Endodermal cell (in vitro differentiated cells): ENCODE measurements at regions not wholly inside any gene's neighbourhood (a gene's known extent, or its start where the extent isn't known, plus 50 kb on each side); places are given as distances from the start of the nearest gene placed in this dataset.
A peak's percentile ranks its signal among the peaks of the same experiment; 100 is the strongest.

Source experiments
- DNase-seq: peaks from one replicate; pipeline ENCODE4 v3.0.0-alpha.2; 2017
- H3K27ac ChIP-seq: 2 replicates; pipeline ENCODE4 v1.5.1; 2013; ENCODE audit warnings: mild to moderate bottlenecking, low read depth, low read length, moderate library complexity
- H3K27me3 ChIP-seq: 2 replicates; pipeline ENCODE4 v1.6.1; 2013; ENCODE audit warnings: mild to moderate bottlenecking, low read length, moderate library complexity; ENCODE audit not compliant: insufficient read depth, control insufficient read depth, poor library complexity, severe bottlenecking
- H3K36me3 ChIP-seq: 2 replicates; pipeline ENCODE4 v1.7.0; 2013; ENCODE audit warnings: mild to moderate bottlenecking, low read length, moderate library complexity; ENCODE audit not compliant: control insufficient read depth, insufficient read depth
- H3K4me1 ChIP-seq: one replicate; pipeline ENCODE4 v1.7.0; 2013; ENCODE audit warnings: low read length; ENCODE audit not compliant: control insufficient read depth, insufficient read depth
- H3K4me3 ChIP-seq: 2 replicates; pipeline ENCODE4 v1.5.1; 2013; ENCODE audit warnings: mild to moderate bottlenecking, low read length, moderate library complexity
- H3K9ac ChIP-seq: 2 replicates; pipeline ENCODE4 v1.6.1; 2013; ENCODE audit warnings: mild to moderate bottlenecking, low read length, moderate library complexity; ENCODE audit not compliant: poor library complexity, severe bottlenecking; ENCODE audit errors: extremely low read depth
- H3K9me3 ChIP-seq: 2 replicates; pipeline ENCODE4 v1.6.1; 2013; ENCODE audit warnings: mild to moderate bottlenecking, low read length, moderate library complexity; ENCODE audit not compliant: control insufficient read depth
- H3K27ac Mint-ChIP-seq: 2 replicates; pipeline ENCODE4 v1.8.0; 2020; ENCODE audit warnings: mixed read lengths
- H3K27me3 Mint-ChIP-seq: 2 replicates; pipeline ENCODE4 v1.8.0; 2021; ENCODE audit warnings: mild to moderate bottlenecking, mixed read lengths; ENCODE audit not compliant: insufficient read depth
- H3K36me3 Mint-ChIP-seq: 2 replicates; pipeline ENCODE4 v1.8.0; 2020; ENCODE audit warnings: low read depth, mixed read lengths
- H3K4me1 Mint-ChIP-seq: 2 replicates; pipeline ENCODE4 v1.8.0; 2020; ENCODE audit warnings: mixed read lengths
- H3K4me3 Mint-ChIP-seq: 2 replicates; pipeline ENCODE4 v1.8.0; 2020; ENCODE audit warnings: mild to moderate bottlenecking, moderate library complexity, mixed read lengths
- H3K9me3 Mint-ChIP-seq: 2 replicates; pipeline ENCODE4 v1.8.0; 2020; ENCODE audit warnings: mild to moderate bottlenecking, mixed read lengths
- WGBS, 2 experiments: methylation state at CpG; one replicate each; pipeline versions ENCODE4 v1.1.5 to v1.1.7; 2013; ENCODE audit warnings: missing lambda C conversion rate in 2 of 2, mixed read lengths in 1 of 2; ENCODE audit not compliant: insufficient coverage in 1 of 2, insufficient read length in 1 of 2; 5-methylcytosine and 5-hydroxymethylcytosine counted together
- TF ChIP-seq, protein P1 (sequence below): fragments of 200-600 bp; sonication (generic); conservative IDR thresholded peaks from 2 replicates; pipeline ENCODE4 v1.5.0; 2021; ENCODE audit warnings: antibody characterized with exemption, mild to moderate bottlenecking

DNA sequence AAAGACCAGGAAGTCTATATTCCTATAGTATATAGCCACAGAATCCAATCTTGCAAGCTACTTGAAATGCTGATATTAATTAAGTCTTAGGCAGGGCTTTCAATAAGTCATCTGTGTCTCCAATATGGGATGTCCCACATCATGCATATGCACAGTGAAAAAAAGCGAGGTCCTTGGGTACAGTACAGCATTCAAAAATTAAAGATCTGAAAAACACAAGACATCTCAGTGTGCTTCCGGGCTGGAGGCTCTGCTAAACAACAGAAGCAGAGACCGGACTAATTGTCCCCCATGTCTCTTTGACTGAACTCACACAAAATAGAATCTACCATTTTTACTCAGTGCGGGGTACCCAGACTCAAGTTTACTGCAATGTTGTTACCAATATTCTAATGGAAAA is 156.0 kb downstream of the DAD1 start:
- H3K27me3 Mint-ChIP-seq = peaks cover 3% of the 10 kb centered on the region
- no peak overlapping the region for H3K27ac Mint-ChIP-seq
- Histone ChIP-seq H3K4me3 (no peak overlapping the region), H3K27me3 (peaks cover 18% of the 10 kb centered on the region), H3K27ac (peak overlapping the region; percentile 76), H3K9ac (no peak overlapping the region), H3K36me3 (no peaks in the 10 kb centered on the region), H3K9me3 (no peaks in the 10 kb centered on the region), H3K4me1 (no peaks in the 10 kb centered on the region)
- 76 to 90% methylated on average over 2 to 4 of the region's 4 CpGs for WGBS, 2 experiments
- no peaks in the 10 kb centered on the region for H3K36me3 Mint-ChIP-seq
- TF ChIP-seq, protein P1, sequence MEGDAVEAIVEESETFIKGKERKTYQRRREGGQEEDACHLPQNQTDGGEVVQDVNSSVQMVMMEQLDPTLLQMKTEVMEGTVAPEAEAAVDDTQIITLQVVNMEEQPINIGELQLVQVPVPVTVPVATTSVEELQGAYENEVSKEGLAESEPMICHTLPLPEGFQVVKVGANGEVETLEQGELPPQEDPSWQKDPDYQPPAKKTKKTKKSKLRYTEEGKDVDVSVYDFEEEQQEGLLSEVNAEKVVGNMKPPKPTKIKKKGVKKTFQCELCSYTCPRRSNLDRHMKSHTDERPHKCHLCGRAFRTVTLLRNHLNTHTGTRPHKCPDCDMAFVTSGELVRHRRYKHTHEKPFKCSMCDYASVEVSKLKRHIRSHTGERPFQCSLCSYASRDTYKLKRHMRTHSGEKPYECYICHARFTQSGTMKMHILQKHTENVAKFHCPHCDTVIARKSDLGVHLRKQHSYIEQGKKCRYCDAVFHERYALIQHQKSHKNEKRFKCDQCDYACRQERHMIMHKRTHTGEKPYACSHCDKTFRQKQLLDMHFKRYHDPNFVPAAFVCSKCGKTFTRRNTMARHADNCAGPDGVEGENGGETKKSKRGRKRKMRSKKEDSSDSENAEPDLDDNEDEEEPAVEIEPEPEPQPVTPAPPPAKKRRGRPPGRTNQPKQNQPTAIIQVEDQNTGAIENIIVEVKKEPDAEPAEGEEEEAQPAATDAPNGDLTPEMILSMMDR = no peak
- no peak overlapping the region for H3K4me3 Mint-ChIP-seq
- H3K9me3 Mint-ChIP-seq = no peaks in the 10 kb centered on the region
- DNase-seq = peak; percentile 10
- H3K4me1 Mint-ChIP-seq = peaks cover 8% of the 10 kb centered on the region

DNA sequence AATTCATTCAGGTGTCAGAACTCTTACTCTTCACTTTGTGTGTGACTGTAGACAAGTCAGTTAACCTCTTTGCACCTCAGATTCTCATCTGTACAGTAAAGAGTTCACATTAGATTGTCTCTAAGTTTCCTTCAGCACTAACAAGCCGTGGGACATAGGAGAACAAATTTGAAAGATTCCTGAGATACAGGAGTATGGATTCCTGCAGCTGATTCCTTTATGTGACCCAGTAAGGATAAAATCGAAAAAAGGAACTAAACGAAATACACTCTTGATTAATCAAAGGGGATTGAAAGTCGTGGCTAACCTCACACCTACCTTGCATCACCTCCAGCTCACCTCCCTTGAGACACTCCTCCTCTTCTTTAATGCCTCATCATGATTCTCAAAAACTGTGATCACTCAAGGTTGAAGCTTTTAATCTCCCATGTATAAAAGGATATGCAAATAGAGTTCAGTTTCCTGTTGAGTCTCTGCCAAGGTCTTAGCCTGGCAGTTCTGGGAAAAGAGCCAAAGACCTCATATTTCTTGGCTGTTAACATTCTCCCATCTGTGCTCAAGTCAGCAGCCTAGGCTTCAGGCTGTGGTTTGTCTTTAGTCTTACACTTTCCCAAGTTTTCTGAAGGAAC is 156.6 kb downstream of the DAD1 start:
- no peak overlapping the region for H3K4me3 ChIP-seq
- no peak overlapping the region for H3K9ac ChIP-seq
- no peaks in the 10 kb centered on the region for H3K9me3 ChIP-seq
- 83 to 87% methylated on average over 4 of the region's 4 CpGs for WGBS, 2 experiments
- Mint-ChIP-seq H3K9me3 (no peaks in the 10 kb centered on the region), H3K36me3 (no peaks in the 10 kb centered on the region), H3K27ac (no peak overlapping the region), H3K4me1 (peaks cover 13% of the 10 kb centered on the region), H3K4me3 (no peak overlapping the region), H3K27me3 (peaks cover 3% of the 10 kb centered on the region)
- H3K36me3 ChIP-seq = no peaks in the 10 kb centered on the region
- H3K4me1 ChIP-seq = no peaks in the 10 kb centered on the region
- DNase-seq = peak; percentile 7
- H3K27me3 ChIP-seq = peaks cover 18% of the 10 kb centered on the region
- TF ChIP-seq, protein P1 = no peak
- peak overlapping the region; percentile 76 for H3K27ac ChIP-seq

DNA sequence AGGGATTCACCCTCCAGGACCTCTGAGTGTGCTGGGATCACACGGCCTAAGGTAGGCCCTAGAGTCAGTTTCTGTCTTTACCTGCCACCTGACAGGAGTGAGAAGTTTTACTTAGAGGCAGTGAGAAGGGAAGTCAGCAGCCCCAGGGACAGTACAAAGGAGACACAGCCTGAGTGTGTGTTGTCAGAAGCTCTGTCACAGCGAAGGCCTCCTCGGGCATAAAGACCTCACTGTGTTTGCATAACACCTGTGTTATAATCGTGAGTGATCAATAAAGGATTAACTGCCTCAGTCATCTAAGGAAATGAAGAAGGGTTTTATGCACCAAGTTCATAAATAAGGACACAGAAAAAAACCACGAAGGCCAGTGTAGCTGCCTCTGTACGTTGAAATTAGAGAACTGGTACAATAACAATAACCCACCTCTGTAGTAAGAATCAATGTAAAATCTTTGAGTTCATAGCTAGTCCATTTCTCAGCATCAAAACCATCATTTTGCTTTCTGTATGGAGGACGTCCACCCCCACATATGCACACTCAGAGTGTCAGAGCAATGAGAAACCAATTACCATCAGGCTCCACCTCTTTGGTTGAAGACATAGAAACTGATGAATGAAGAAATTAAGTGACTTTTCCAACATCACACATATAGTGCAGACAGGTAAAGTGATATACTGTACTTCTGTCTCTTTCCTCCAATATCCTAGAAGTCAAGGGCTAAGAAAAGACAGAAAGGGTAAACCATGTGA is 159.3 kb downstream of the DAD1 start:
- H3K27ac Mint-ChIP-seq = no peak overlapping the region
- 91 to 94% methylated on average over 3 to 7 of the region's 7 CpGs for WGBS, 2 experiments
- no peak for DNase-seq

More for the DNA sequence above, 159.3 kb downstream of the DAD1 start:
- no peaks in the 10 kb centered on the region for H3K36me3 ChIP-seq
- peak overlapping the region; percentile 88 for H3K27ac ChIP-seq
- no peak overlapping the region for H3K4me3 ChIP-seq
- Mint-ChIP-seq H3K4me1 (peaks cover 17% of the 10 kb centered on the region), H3K36me3 (no peaks in the 10 kb centered on the region), H3K27me3 (peaks cover 8% of the 10 kb centered on the region), H3K4me3 (no peak overlapping the region), H3K9me3 (no peaks in the 10 kb centered on the region)
- H3K4me1 ChIP-seq = no peaks in the 10 kb centered on the region
- TF ChIP-seq, protein P1 = no peak
- peaks cover 18% of the 10 kb centered on the region for H3K27me3 ChIP-seq
- no peak overlapping the region for H3K9ac ChIP-seq
- H3K9me3 ChIP-seq = no peaks in the 10 kb centered on the region
